ENCODE measurements at regions not wholly inside any gene's neighbourhood (a gene's known extent, or its start where the extent isn't known, plus 50 kb on each side); places are given as distances from the start of the nearest gene placed in this dataset.

DNA sequence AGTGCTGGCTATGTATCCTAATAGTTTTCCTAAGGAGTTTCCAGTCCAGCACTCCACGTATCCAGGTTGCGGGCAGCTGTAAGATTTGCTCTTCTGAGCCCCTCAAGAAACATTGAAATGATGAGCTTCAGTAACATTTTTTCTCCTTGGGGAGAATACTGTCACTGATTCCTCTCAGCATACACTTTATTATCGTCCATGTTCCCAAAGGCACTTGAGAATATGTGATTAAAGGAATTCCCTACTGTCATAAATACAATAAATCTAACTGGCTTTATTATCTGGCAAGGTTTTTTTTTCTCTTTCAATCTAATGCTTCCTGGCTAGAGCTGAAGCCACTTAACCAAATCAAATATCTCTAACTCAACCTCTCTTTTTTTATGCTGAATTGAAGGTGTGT is 359.2 kb upstream of the PKN2 start:
- no peak overlapping the region for H3K4me3 Mint-ChIP-seq

DNA sequence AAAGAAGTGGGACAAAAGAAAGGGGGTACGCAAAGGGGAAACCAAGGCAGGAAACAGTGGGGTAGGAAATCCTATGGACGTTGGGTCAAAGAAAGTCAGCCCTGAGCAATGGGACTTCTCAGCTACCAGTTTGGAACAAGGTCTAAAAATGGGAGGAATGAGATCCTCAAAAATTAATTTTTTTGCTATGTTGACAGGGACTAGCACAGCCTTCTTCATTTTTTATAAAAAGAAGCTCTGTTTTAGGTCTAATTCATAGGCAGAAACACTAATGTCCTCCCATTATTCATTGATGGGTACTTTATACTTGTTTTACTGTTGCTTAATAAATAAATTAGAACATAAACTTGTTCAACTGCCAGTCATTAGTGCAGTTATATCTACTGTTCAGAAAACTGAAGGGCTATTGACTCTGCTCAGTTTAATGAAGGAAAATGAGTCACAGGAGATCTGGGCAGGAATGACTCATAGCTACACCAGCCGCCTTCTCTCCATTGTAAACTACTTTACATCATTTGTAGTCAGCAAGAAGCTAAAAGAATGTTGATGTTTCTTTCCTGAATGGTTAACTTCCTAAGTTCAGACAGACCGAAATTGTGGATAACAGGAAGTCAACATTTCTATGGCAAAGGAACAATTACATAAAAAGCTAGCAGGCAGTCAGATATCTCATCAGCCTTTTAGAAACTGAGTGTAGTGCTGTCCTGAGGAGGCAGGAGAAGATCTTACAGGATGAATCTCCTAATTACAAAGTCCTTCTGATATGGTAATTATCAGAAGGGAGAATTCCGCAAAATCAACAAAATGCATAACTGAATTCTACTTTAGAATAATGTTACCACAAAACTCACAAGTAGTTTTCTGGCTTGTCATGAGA is 356.4 kb upstream of the PKN2 start:
- H3K4me1 ChIP-seq (ENCODE audit: control insufficient read depth, insufficient read depth, low read length): no peaks in the 10 kb centered on the region
- H3K36me3 Mint-ChIP-seq (ENCODE audit: low read depth): no peaks in the 10 kb centered on the region
- no peak overlapping the region for H3K4me3 ChIP-seq (ENCODE audit: low read length)
- H3K9me3 ChIP-seq (ENCODE audit: control insufficient read depth, low read length): no peaks in the 10 kb centered on the region
- H3K4me1 Mint-ChIP-seq: peaks cover 2% of the 10 kb centered on the region
- no peak overlapping the region for H3K4me3 Mint-ChIP-seq
- no peaks in the 10 kb centered on the region for H3K27me3 ChIP-seq (ENCODE audit: control insufficient read depth, insufficient read depth, low read length, poor library complexity, severe bottlenecking)
- no peaks in the 10 kb centered on the region for H3K9me3 Mint-ChIP-seq
- H3K36me3 ChIP-seq (ENCODE audit: control insufficient read depth, insufficient read depth, low read length): no peaks in the 10 kb centered on the region
- H3K27ac ChIP-seq (ENCODE audit: low read depth, low read length): no peak overlapping the region
- 77 to 81% methylated on average over 3 to 5 of the region's 5 CpGs for WGBS, 2 experiments (ENCODE audit: insufficient coverage in 1 of 2, insufficient read length in 1 of 2)
- TF ChIP-seq, protein P1, sequence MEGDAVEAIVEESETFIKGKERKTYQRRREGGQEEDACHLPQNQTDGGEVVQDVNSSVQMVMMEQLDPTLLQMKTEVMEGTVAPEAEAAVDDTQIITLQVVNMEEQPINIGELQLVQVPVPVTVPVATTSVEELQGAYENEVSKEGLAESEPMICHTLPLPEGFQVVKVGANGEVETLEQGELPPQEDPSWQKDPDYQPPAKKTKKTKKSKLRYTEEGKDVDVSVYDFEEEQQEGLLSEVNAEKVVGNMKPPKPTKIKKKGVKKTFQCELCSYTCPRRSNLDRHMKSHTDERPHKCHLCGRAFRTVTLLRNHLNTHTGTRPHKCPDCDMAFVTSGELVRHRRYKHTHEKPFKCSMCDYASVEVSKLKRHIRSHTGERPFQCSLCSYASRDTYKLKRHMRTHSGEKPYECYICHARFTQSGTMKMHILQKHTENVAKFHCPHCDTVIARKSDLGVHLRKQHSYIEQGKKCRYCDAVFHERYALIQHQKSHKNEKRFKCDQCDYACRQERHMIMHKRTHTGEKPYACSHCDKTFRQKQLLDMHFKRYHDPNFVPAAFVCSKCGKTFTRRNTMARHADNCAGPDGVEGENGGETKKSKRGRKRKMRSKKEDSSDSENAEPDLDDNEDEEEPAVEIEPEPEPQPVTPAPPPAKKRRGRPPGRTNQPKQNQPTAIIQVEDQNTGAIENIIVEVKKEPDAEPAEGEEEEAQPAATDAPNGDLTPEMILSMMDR (conservative IDR thresholded peaks at IDR 0.05): no peak
- no peak for DNase-seq
- H3K27ac Mint-ChIP-seq: no peak overlapping the region
- no peaks in the 10 kb centered on the region for H3K27me3 Mint-ChIP-seq (ENCODE audit: insufficient read depth)
- no peak overlapping the region for H3K9ac ChIP-seq (ENCODE audit: extremely low read depth, low read length, poor library complexity, severe bottlenecking)

More for the DNA sequence above, 359.2 kb upstream of the PKN2 start:
- H3K36me3 ChIP-seq (ENCODE audit: control insufficient read depth, insufficient read depth, low read length): no peaks in the 10 kb centered on the region
- WGBS, 2 experiments (ENCODE audit: insufficient coverage in 1 of 2, insufficient read length in 1 of 2): 87 to 96% methylated on average over 2 to 3 of the region's 3 CpGs
- no peak overlapping the region for H3K9ac ChIP-seq (ENCODE audit: extremely low read depth, low read length, poor library complexity, severe bottlenecking)
- no peaks in the 10 kb centered on the region for H3K27me3 ChIP-seq (ENCODE audit: control insufficient read depth, insufficient read depth, low read length, poor library complexity, severe bottlenecking)
- H3K9me3 ChIP-seq (ENCODE audit: control insufficient read depth, low read length): no peaks in the 10 kb centered on the region
- no peak overlapping the region for H3K27ac Mint-ChIP-seq
- H3K27me3 Mint-ChIP-seq (ENCODE audit: insufficient read depth): no peaks in the 10 kb centered on the region
- H3K4me3 ChIP-seq (ENCODE audit: low read length): no peak overlapping the region
- no peaks in the 10 kb centered on the region for H3K9me3 Mint-ChIP-seq
- no peaks in the 10 kb centered on the region for H3K4me1 ChIP-seq (ENCODE audit: control insufficient read depth, insufficient read depth, low read length)
- no peaks in the 10 kb centered on the region for H3K36me3 Mint-ChIP-seq (ENCODE audit: low read depth)
- no peak for DNase-seq
- H3K27ac ChIP-seq (ENCODE audit: low read depth, low read length): no peak overlapping the region
- TF ChIP-seq, protein P1 (conservative IDR thresholded peaks at IDR 0.05): no peak
- peaks cover 2% of the 10 kb centered on the region for H3K4me1 Mint-ChIP-seq

DNA sequence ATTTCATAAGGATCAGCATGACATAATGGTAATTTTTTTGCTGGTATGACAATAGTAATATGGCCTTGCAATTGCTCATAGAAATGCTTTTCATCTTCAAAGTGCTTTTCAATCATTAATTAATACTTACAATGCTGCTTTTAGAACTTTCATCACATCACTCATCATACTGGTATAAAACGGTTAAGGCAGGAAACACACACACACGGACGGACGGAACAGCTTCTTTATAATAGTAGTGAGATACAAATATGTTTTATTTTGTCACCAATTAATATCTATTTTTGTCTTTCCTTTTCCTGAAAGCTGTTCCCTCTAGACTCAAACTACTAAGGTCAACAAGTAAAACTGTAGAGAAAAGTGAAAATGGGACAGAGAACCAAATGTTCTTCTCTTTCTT is 353.9 kb upstream of the PKN2 start:
- WGBS, 2 experiments (ENCODE audit: insufficient coverage in 1 of 2, insufficient read length in 1 of 2): 100% methylated on average over 1 of the region's 4 CpGs; no CpG with 5 or more reads in 1 of the 2 experiments
- DNase-seq: no peak
- no peaks in the 10 kb centered on the region for H3K36me3 Mint-ChIP-seq (ENCODE audit: low read depth)

More for the DNA sequence above, 353.9 kb upstream of the PKN2 start:
- TF ChIP-seq, protein P1 (conservative IDR thresholded peaks at IDR 0.05): no peak
- H3K9me3 ChIP-seq (ENCODE audit: control insufficient read depth, low read length): no peaks in the 10 kb centered on the region
- no peak overlapping the region for H3K9ac ChIP-seq (ENCODE audit: extremely low read depth, low read length, poor library complexity, severe bottlenecking)
- Mint-ChIP-seq H3K27me3 (ENCODE audit: insufficient read depth) (no peaks in the 10 kb centered on the region), H3K9me3 (no peaks in the 10 kb centered on the region), H3K27ac (no peak overlapping the region), H3K4me3 (no peak overlapping the region), H3K4me1 (peaks cover 2% of the 10 kb centered on the region)
- H3K36me3 ChIP-seq (ENCODE audit: control insufficient read depth, insufficient read depth, low read length): no peaks in the 10 kb centered on the region
- no peaks in the 10 kb centered on the region for H3K27me3 ChIP-seq (ENCODE audit: control insufficient read depth, insufficient read depth, low read length, poor library complexity, severe bottlenecking)
- no peak overlapping the region for H3K27ac ChIP-seq (ENCODE audit: low read depth, low read length)
- no peaks in the 10 kb centered on the region for H3K4me1 ChIP-seq (ENCODE audit: control insufficient read depth, insufficient read depth, low read length)
- no peak overlapping the region for H3K4me3 ChIP-seq (ENCODE audit: low read length)
